ENCODE measurements at regions not wholly inside any gene's neighbourhood (a gene's known extent, or its start where the extent isn't known, plus 50 kb on each side); places are given as distances from the start of the nearest gene placed in this dataset.

GRCh38 chr11:88015170-88015569 is 160.1 kb downstream of the RAB38 start:
- TF ChIP-seq, protein P1, sequence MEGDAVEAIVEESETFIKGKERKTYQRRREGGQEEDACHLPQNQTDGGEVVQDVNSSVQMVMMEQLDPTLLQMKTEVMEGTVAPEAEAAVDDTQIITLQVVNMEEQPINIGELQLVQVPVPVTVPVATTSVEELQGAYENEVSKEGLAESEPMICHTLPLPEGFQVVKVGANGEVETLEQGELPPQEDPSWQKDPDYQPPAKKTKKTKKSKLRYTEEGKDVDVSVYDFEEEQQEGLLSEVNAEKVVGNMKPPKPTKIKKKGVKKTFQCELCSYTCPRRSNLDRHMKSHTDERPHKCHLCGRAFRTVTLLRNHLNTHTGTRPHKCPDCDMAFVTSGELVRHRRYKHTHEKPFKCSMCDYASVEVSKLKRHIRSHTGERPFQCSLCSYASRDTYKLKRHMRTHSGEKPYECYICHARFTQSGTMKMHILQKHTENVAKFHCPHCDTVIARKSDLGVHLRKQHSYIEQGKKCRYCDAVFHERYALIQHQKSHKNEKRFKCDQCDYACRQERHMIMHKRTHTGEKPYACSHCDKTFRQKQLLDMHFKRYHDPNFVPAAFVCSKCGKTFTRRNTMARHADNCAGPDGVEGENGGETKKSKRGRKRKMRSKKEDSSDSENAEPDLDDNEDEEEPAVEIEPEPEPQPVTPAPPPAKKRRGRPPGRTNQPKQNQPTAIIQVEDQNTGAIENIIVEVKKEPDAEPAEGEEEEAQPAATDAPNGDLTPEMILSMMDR (IDR thresholded peaks at IDR 0.05): no peak

GRCh38 chr11:88013508-88014065 is 161.7 kb downstream of the RAB38 start:
- TF ChIP-seq, protein P1 (IDR thresholded peaks at IDR 0.05): no peak

- TF ChIP-seq, protein P1 (IDR thresholded peaks at IDR 0.05): no peak
Observed at GRCh38 chr11:88012456-88012855, 162.8 kb downstream of the RAB38 start.

GRCh38 chr11:87976009-87976408 is 199.2 kb downstream of the RAB38 start:
- TF ChIP-seq, protein P1 (IDR thresholded peaks at IDR 0.05): no peak

DNA sequence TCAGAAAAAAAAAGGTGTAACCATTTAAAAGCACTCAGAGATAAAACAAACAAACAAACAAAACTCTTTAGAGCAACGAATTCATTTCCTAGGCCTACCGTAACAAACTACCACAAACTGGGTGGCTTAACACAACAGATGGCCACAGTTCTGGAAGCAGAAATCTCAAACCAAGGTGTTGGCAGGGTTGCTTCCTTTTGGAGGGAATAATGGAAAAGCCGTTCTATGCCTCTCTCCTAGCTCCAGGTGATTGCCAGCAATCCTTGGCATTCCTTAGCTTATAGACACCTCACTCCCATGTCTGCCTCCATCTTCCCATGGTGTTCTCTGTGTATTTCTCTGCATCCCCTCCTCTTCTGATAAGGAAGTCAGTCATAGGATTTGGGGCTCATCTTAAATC is 200.4 kb downstream of the RAB38 start:
- TF ChIP-seq, protein P1 (IDR thresholded peaks at IDR 0.05): no peak

- TF ChIP-seq, protein P1 (IDR thresholded peaks at IDR 0.05): no peak
Observed at GRCh38 chr11:87972133-87972532, 203.1 kb downstream of the RAB38 start.

- TF ChIP-seq, protein P1 (IDR thresholded peaks at IDR 0.05): no peak
Observed at GRCh38 chr11:87971354-87971753, 203.9 kb downstream of the RAB38 start.

DNA sequence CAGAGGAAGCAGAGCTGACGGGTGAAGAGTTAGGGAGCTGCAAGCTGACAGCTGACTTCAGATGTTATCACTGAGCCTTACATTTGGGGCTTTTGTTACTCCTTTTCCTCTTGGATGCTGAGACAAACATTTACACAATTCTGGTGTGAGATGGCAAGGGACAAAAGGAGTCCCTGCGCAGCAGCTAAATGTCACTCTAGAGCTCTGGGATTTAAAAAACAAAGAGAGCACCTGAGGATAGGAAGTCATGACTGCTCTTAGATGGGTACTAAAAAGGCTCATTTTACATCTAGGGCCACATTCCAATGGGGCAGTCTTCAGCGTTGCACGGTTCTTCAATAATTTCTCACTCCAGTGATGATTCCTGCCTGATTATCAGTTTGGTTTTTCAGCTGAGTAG is 204.5 kb downstream of the RAB38 start:
- TF ChIP-seq, protein P1 (IDR thresholded peaks at IDR 0.05): no peak

Measured in LNCAP (cell line).